Stromal cell of bone marrow (primary cell): ENCODE measurements at regions not wholly inside any gene's neighbourhood (a gene's known extent, or its start where the extent isn't known, plus 50 kb on each side); places are given as distances from the start of the nearest gene placed in this dataset.

ENCODE experiments used
- DNase-seq: peaks from one replicate; pipeline ENCODE4 v3.0.0-alpha.2; 2012; ENCODE audit warnings: low read depth

GRCh38 chr5:73291873-73292272 lies 118.9 kb downstream of the TMEM174 start:
- no peak for DNase-seq

- no peak for DNase-seq
Measured at GRCh38 chr5:73290242-73290641, 117.2 kb downstream of the TMEM174 start.

GRCh38 chr5:73288803-73289720 lies 116.1 kb downstream of the TMEM174 start:
- DNase-seq: no peak

GRCh38 chr5:73286896-73287295 lies 113.9 kb downstream of the TMEM174 start:
- DNase-seq: no peak

GRCh38 chr5:73284985-73285384 lies 112.0 kb downstream of the TMEM174 start:
- DNase-seq: no peak

- DNase-seq: no peak
Measured at GRCh38 chr5:73284220-73284795, 111.3 kb downstream of the TMEM174 start.

GRCh38 chr5:73282923-73283322 lies 109.9 kb downstream of the TMEM174 start:
- DNase-seq: no peak

GRCh38 chr5:73282383-73282782 lies 109.4 kb downstream of the TMEM174 start:
- DNase-seq: no peak

- peak; percentile 25 for DNase-seq
Measured at GRCh38 chr5:73280821-73281746, 108.1 kb downstream of the TMEM174 start.

GRCh38 chr5:73280386-73280785 lies 107.4 kb downstream of the TMEM174 start:
- no peak for DNase-seq

- DNase-seq: no peak
Measured at GRCh38 chr5:73279805-73280204, 106.8 kb downstream of the TMEM174 start.

- DNase-seq: no peak
Measured at GRCh38 chr5:73278693-73279092, 105.7 kb downstream of the TMEM174 start.

- peak; percentile 55 for DNase-seq
Measured at GRCh38 chr5:73274881-73275663, 102.1 kb downstream of the TMEM174 start.

- DNase-seq: no peak
Measured at GRCh38 chr5:73274121-73274520, 101.1 kb downstream of the TMEM174 start.

GRCh38 chr5:73273379-73274050 lies 100.5 kb downstream of the TMEM174 start:
- no peak for DNase-seq

- no peak for DNase-seq
Measured at GRCh38 chr5:73272351-73272750, 99.4 kb downstream of the TMEM174 start.

GRCh38 chr5:73268826-73269225 lies 95.8 kb downstream of the TMEM174 start:
- DNase-seq: no peak

GRCh38 chr5:73267766-73268435 lies 94.9 kb downstream of the TMEM174 start:
- no peak for DNase-seq

- DNase-seq: no peak
Measured at GRCh38 chr5:73266925-73267765, 94.2 kb downstream of the TMEM174 start.
